ENCODE measurements at regions not wholly inside any gene's neighbourhood (a gene's known extent, or its start where the extent isn't known, plus 50 kb on each side); places are given as distances from the start of the nearest gene placed in this dataset.

- no peak for TF ChIP-seq CREB1 (IDR thresholded peaks at IDR 0.05; ENCODE audit: low read depth)
- no peak for TF ChIP-seq YY1 (IDR thresholded peaks at IDR 0.05; ENCODE audit: low read depth)
- TF ChIP-seq RAD21 (IDR thresholded peaks at IDR 0.05; ENCODE audit: low read depth) = no peak
- no peak for TF ChIP-seq EP300 (IDR thresholded peaks at IDR 0.05; ENCODE audit: borderline replicate concordance)
- TF ChIP-seq TEAD4 (IDR thresholded peaks at IDR 0.05) = no peak
Measured at GRCh38 chr2:14941151-14941631, 308.7 kb downstream of the LRATD1 start.
